AG09319 (cell line): ENCODE measurements at regions not wholly inside any gene's neighbourhood (a gene's known extent, or its start where the extent isn't known, plus 50 kb on each side); places are given as distances from the start of the nearest gene placed in this dataset.

Source experiments
- DNase-seq: peaks from one replicate; pipeline ENCODE4 v3.0.0-alpha.2; 2010; ENCODE audit warnings: low read depth; ENCODE audit errors: extremely low read depth
- TF ChIP-seq, protein P1 (sequence below): IDR thresholded peaks from 2 replicates; pipeline ENCODE4 v1.5.1; 2011; ENCODE audit warnings: low read depth, mild to moderate bottlenecking, inconsistent platforms, low read length, moderate library complexity

DNA sequence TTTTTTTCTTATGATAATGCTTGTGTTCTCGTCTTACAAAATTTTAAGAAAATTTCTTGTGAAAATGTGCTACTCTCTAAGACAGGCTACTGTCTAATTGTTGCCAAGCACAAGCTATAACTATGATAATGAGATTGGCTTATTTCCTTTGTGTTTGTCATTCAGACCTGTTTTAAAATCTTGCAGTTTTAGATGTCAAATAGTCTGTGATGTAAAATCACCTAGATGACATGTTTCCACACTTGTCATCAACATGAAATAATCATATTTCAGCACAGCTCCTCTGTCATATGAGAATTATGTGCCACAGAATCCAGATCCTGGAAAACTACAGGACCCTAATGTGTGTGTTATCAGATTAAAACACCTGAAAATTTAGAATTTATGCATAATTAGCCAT lies 539.7 kb downstream of the USP25 start:
- DNase-seq: no peak
- TF ChIP-seq, protein P1, sequence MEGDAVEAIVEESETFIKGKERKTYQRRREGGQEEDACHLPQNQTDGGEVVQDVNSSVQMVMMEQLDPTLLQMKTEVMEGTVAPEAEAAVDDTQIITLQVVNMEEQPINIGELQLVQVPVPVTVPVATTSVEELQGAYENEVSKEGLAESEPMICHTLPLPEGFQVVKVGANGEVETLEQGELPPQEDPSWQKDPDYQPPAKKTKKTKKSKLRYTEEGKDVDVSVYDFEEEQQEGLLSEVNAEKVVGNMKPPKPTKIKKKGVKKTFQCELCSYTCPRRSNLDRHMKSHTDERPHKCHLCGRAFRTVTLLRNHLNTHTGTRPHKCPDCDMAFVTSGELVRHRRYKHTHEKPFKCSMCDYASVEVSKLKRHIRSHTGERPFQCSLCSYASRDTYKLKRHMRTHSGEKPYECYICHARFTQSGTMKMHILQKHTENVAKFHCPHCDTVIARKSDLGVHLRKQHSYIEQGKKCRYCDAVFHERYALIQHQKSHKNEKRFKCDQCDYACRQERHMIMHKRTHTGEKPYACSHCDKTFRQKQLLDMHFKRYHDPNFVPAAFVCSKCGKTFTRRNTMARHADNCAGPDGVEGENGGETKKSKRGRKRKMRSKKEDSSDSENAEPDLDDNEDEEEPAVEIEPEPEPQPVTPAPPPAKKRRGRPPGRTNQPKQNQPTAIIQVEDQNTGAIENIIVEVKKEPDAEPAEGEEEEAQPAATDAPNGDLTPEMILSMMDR: no peak

DNA sequence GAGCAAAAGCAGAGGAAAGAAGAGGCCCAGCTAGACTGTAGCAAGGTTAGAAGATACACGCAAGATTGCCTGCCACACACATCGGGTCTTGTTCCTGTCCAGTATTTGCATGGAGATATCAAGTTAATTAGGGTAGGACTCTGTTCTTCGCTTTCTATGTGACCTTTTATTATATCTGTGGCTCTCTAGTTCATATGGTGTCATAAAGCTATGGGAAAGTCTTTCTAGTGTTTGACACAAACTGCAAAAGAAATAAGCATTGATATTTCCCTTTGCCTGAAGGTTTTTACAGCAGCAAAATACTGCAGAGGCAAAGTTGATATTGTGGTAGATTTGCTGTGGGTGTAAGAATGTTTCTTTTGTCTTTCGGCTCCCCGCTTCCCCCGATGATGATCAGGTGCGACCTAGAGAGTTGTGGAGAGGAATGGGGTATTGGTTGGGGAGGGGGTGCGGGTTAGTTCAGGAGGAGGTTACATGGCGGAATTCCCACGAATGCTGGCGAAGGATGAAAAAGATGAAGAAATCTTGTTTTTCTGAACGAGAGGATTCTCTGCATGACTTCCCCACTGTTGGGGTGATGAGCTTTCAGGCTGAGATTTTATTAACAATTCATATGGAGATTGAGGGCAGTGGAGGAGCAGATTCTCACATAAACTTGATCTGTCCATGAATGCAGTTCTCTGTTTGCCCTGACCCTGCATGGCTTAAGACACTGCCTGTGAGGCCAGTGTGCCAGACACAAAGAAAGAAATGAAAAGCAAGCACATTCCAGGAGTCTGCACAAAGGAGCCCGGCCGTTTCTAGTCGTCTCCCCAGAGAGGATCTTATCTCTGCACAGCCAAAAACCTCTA lies 550.2 kb downstream of the USP25 start:
- TF ChIP-seq, protein P1: no peak
- DNase-seq: no peak

DNA sequence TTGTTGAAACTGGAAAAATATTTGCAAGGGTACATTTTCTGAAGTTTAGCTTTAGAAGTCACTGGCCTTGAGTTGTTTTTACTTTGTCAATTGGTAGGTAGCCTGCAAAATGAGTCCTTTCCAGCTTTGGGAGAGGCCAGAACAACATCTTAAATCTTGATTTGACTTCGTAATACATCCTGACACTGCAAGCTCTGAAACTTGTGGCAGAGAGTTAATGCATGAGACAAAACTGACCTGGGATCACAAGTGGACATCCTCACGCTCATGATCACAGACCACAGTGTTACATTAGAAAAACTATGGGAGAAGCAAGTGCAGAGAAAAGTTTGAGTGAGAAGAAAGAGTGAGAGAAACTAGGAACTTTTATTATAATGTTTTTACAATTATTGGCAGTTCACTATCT lies 550.9 kb downstream of the USP25 start:
- no peak for DNase-seq
- TF ChIP-seq, protein P1: no peak

DNA sequence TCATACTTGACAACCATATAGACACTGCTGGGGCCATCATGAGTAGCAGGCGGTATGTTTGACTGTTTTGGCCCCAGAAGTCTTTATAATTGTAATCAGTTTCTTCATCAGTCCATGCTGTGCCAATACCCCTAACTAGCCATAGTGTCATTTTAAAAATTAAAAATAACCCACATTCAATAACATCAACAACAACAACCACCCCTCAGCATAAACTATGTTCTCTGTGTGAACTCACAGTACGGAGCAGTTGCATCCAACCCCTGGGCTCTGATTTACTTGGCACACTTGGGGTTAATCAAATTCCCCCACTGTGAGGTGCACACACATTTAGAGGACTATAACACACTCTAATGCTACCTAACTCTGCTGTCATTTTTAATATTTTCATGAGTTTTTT lies 553.7 kb downstream of the USP25 start:
- TF ChIP-seq, protein P1: no peak
- DNase-seq: no peak

DNA sequence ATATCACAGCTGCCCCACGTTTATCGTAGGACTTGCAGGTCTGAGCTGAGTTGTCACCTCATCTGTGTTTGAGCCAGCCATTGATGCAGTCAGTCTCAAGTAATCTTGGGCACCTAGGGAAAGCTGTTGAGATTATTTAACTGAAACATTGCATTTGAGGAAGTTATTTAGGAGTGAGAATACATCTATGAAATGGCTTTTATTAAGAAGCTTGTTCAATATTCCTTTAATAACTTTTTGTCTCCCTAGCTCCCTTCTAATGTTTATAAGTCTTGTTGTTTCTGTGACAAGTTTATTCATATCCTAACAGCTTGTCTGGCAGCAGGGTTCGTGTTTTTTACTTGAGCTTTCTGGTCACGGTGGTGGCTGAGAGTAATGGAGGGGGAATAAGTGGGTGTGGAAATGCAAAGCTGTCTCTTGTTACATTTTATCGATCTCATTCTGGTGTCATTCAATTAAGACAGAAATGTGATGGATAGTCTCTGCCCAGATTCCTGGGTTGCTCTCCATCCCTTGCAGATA lies 555.9 kb downstream of the USP25 start:
- no peak for DNase-seq
- TF ChIP-seq, protein P1: no peak

DNA sequence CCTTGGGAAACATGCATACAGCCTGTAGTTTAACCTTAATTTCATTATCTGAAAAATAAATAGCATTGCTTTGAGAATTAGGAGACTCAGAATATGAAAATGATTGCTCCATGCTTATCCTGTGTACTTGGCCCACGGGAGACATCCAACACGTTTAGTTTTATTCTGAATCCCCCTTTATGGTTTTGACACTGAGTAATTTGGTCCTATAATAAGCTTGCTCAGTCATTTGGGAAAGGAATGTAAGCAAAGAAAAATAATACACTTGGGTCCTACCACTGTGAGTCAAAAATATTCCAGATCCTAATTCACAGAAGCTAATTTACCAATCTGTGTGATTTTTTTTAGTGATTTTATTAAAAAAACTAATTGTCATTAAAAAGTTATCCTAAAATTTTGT lies 557.3 kb downstream of the USP25 start:
- TF ChIP-seq, protein P1: no peak
- DNase-seq: no peak

DNA sequence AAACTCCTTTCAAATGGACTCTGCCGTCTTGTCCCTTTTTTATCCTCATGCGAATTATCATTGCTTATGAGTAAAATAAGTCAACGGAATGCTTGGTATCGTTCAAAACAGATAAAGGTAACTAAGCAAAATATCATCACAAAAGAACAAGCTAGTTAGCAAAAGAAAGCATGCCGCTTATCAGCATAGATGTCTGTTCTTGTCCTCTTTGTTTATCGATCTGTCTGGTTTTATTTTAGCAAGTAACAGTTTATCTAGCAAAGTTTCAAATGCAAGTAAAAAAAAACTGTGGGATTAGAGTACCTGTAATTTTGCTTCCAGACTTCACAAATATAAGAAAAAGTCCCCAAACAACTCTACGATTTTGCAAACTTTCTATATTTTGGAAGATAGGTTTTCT lies 561.5 kb downstream of the USP25 start:
- TF ChIP-seq, protein P1: no peak
- no peak for DNase-seq
